Heart left ventricle (tissue), 16 donors: ENCODE measurements at regions not wholly inside any gene's neighbourhood (a gene's known extent, or its start where the extent isn't known, plus 50 kb on each side); places are given as distances from the start of the nearest gene placed in this dataset.

Experiments used
- ATAC-seq, 4 donors: fragments of 200-7000 bp; cut with Tn5 transposase; one replicate each; pipeline ENCODE4 v1.9.1; 2020 to 2022; ENCODE audit warnings: moderate library complexity in 4 of 4, mild to moderate bottlenecking in 3 of 4, moderate number of reproducible peaks in 1 of 4
- DNase-seq, 5 donors: peaks; one replicate each; pipeline ENCODE4 v3.0.0-alpha.2; 2020
- H3K27ac ChIP-seq, 12 donors: fragments of 200-600 bp; sonication (generic) in 4 of 12; one replicate each; pipeline versions ENCODE4 v1.5.0 to v1.8.0; 2016 to 2022; ENCODE audit warnings: mild to moderate bottlenecking in 2 of 12
- H3K27me3 ChIP-seq, 9 donors: fragments of 200-600 bp; sonication (generic) in 2 of 9; one replicate each; pipeline versions ENCODE4 v1.5.1 to v1.8.0; 2016 to 2022; ENCODE audit warnings: mild to moderate bottlenecking in 3 of 9
- H3K36me3 ChIP-seq, 9 donors: fragments of 200-600 bp; sonication (generic) in 2 of 9; one replicate each; pipeline versions ENCODE4 v1.5.0 to v1.8.0; 2018 to 2022; ENCODE audit warnings: mild to moderate bottlenecking in 2 of 9
- H3K4me1 ChIP-seq, 12 donors: fragments of 200-600 bp; sonication (generic) in 4 of 12; one replicate each; pipeline versions ENCODE4 v1.5.0 to v1.8.0; 2016 to 2022; ENCODE audit warnings: mild to moderate bottlenecking in 3 of 12
- H3K4me3 ChIP-seq, 12 donors: fragments of 200-600 bp; sonication (generic) in 4 of 12; one replicate each; pipeline versions ENCODE4 v1.5.0 to v1.8.0; 2017 to 2022; ENCODE audit warnings: mild to moderate bottlenecking in 9 of 12, moderate library complexity in 4 of 12
- H3K9me3 ChIP-seq, 12 donors: fragments of 200-600 bp; sonication (generic) in 4 of 12; one replicate each; pipeline versions ENCODE4 v1.5.0 to v1.8.0; 2016 to 2022; ENCODE audit warnings: mild to moderate bottlenecking in 1 of 12
- CTCF ChIP-seq, 12 donors: fragments of 200-600 bp; sonication (generic) in 4 of 12; IDR thresholded peaks; one replicate each; pipeline versions ENCODE4 v1.5.0 to v1.8.0; 2018 to 2022; ENCODE audit warnings: antibody characterized with exemption in 12 of 12, mild to moderate bottlenecking in 5 of 12
- POLR2A ChIP-seq, 2 donors: fragments of 450-650 bp; IDR thresholded peaks; one replicate each; pipeline ENCODE4 v1.6.1; 2017; ENCODE audit warnings: antibody characterized with exemption in 2 of 2, mild to moderate bottlenecking in 2 of 2, moderate library complexity in 2 of 2
- WGBS, 4 donors: extraction: QIAGEN DNeasy Blood & Tissue Kit in 2 of 4; methylation state at CpG; one replicate each; pipeline versions ENCODE4 v1.1.5 to v1.1.7; 2013 to 2018; 5-methylcytosine and 5-hydroxymethylcytosine counted together
- intact Hi-C, 10 donors: fragments of 100-400 bp; cut with DNase I; formaldehyde crosslinking; loops; one replicate each; pipeline versions ENCODE4 v1.11.1 to v1.14.2; 2022
- donor health status: ischemic (EF 13 %, LVEDD 7.1; RV severe dilation, severe dysfunction).
- donor health status: healthy with polysubstance abuse.
- donor health status: DM: no; HTN: yes; CAD: no.
- donor health status: DM: no; HTN: no; CAD: no.
- donor health status: ischemic (EF 25% LVEDD 6.9; RV normal size, moderate dysfunction).
- donor health status: ischemic (EF 25% LVEDD 5.7; RV mildly dilated, moderate dysfunction).
- donor health status: healthy.
- donor health status: DM: yes; HTN: yes; CAD: no.
- donor health status: ischemic (EF 35%, LVEDD 5.7; RV mildly dilated, moderate dysfunction).
- donor health status: nonischemic (EF 11% LVEDD 7.7; RV severe dilation, severe dysfunction).
- donor health status: DM: yes; HTN: yes; CAD: no.
- donor health status: PGD.
- donor health status: ischemic (EF 29% LVEDD 5.4; RV normal size, mild dysfunction).
- donor health status: nonischemic (EF 23%, LVEDD 6.1; RV moderate dilation, normal function).

GRCh38 chr6:165805067-165805555, 142.1 kb upstream of the PDE10A start:
- Histone ChIP-seq H3K36me3 (no peaks in the 10 kb centered on the region), H3K27me3 (peaks cover 0 to 4% (median 0%) of the 10 kb centered on the region in 9 donors), H3K4me1 (peaks cover 0 to 21% (median 5%) of the 10 kb centered on the region in 12 donors), H3K27ac (peak overlapping the region in 3 of 12 donors; percentile 43 to 55 (median 53)), H3K9me3 (peaks cover 0 to 9% (median 0%) of the 10 kb centered on the region in 12 donors), H3K4me3 (peak overlapping the region in 11 of 12 donors; percentile 14 to 53 (median 50))
- ATAC-seq (peak in 1 of 4 donors; percentile 8), DNase-seq (no peak)
- intact Hi-C loops: loop anchor here in 1 of 10 donors (5.0 kb wide), 1 partner anchor 42 kb away; no protein-coding TSS in a partner anchor
- no peak for TF ChIP-seq POLR2A (IDR thresholded peaks at IDR 0.05)
- TF ChIP-seq CTCF (IDR thresholded peaks at IDR 0.05): no peak
- WGBS, 4 donors: 21 to 47% (median 30%) methylated on average over 15 to 39 of the region's 39 CpGs

GRCh38 chr6:165804331-165805066, 141.5 kb upstream of the PDE10A start:
- peaks cover 0 to 27% (median 11%) of the 10 kb centered on the region in 12 donors for H3K4me1 ChIP-seq
- peaks cover 0 to 6% (median 0%) of the 10 kb centered on the region in 12 donors for H3K9me3 ChIP-seq
- peak overlapping the region in 11 of 12 donors; percentile 14 to 53 (median 50) for H3K4me3 ChIP-seq
- intact Hi-C loops: loop anchor here in 1 of 10 donors (5.0 kb wide), 1 partner anchor 43 kb away; no protein-coding TSS in a partner anchor
- ATAC-seq (peak in 1 of 4 donors; percentile 56), DNase-seq (peak in 3 of 5 donors; percentile 40 to 52 (median 49))
- peaks cover 0 to 4% (median 0%) of the 10 kb centered on the region in 9 donors for H3K27me3 ChIP-seq
- H3K36me3 ChIP-seq: no peaks in the 10 kb centered on the region
- peak overlapping the region in 4 of 12 donors; percentile 17 to 55 (median 40) for H3K27ac ChIP-seq
- 9 to 35% (median 12%) methylated on average over 21 to 61 of the region's 61 CpGs for WGBS, 4 donors
- TF ChIP-seq CTCF (IDR thresholded peaks at IDR 0.05) (no peak), POLR2A (IDR thresholded peaks at IDR 0.05) (no peak)

- intact Hi-C loops: no loop called here
- H3K27ac ChIP-seq: peak overlapping the region in 9 of 12 donors; percentile 15 to 50 (median 38)
Measured at GRCh38 chr6:165800337-165800736, 137.3 kb upstream of the PDE10A start.

More at GRCh38 chr6:165800337-165800736, 137.3 kb upstream of the PDE10A start:
- Histone ChIP-seq H3K4me1 (peaks cover 0 to 27% (median 14%) of the 10 kb centered on the region in 12 donors), H3K36me3 (no peaks in the 10 kb centered on the region), H3K9me3 (no peaks in the 10 kb centered on the region), H3K4me3 (no peak overlapping the region), H3K27me3 (peaks cover 0 to 4% (median 0%) of the 10 kb centered on the region in 9 donors)
- TF ChIP-seq CTCF (IDR thresholded peaks at IDR 0.05) (no peak), POLR2A (IDR thresholded peaks at IDR 0.05) (no peak)
- DNase-seq (no peak), ATAC-seq (peak in 2 of 4 donors; percentile 56 to 58)
- WGBS, 4 donors: 69 to 90% (median 73%) methylated on average over 7 to 10 of the region's 10 CpGs
